ENCODE measurements at regions not wholly inside any gene's neighbourhood (a gene's known extent, or its start where the extent isn't known, plus 50 kb on each side); places are given as distances from the start of the nearest gene placed in this dataset.

DNA sequence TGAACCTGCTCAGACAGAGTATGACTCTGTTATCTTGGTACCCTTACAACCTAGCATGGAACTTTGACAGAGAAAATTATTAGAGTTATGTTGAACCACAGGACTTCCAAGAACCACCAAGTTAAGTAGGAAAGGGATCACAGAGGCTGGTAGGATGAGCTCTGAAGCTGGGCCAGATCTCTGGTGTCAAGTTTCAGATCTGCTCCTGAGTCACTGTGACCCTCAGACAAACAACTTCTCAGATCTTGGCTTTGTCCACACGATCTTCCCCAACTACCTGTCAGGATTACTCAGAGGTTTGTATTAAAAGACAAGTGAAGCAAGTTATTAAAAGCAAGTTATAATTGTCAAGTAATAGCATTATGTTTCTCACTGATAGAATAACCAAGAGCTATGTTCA is 189.0 kb downstream of the SEC61B start:
- DNase-seq (ENCODE audit: low read depth): no peak
- H3K4me3 ChIP-seq (ENCODE audit: low read depth, low read length): no peak overlapping the region
- no peak for TF ChIP-seq CTCF (IDR thresholded peaks at IDR 0.05; ENCODE audit: control insufficient read depth, extremely low read depth, insufficient read depth)

- TF ChIP-seq CTCF (IDR thresholded peaks at IDR 0.05; ENCODE audit: control insufficient read depth, extremely low read depth, insufficient read depth): no peak
- no peak for DNase-seq (ENCODE audit: low read depth)
- no peak overlapping the region for H3K4me3 ChIP-seq (ENCODE audit: low read depth, low read length)
Observed at GRCh38 chr9:99411479-99412115, 189.5 kb downstream of the SEC61B start.

- no peak overlapping the region for H3K4me3 ChIP-seq (ENCODE audit: low read depth, low read length)
- no peak for DNase-seq (ENCODE audit: low read depth)
- TF ChIP-seq CTCF (IDR thresholded peaks at IDR 0.05; ENCODE audit: control insufficient read depth, extremely low read depth, insufficient read depth): no peak
Observed at GRCh38 chr9:99412606-99413005, 190.5 kb downstream of the SEC61B start.

GRCh38 chr9:99414321-99414720 is 192.2 kb downstream of the SEC61B start:
- no peak for TF ChIP-seq CTCF (IDR thresholded peaks at IDR 0.05; ENCODE audit: control insufficient read depth, extremely low read depth, insufficient read depth)
- DNase-seq (ENCODE audit: low read depth): no peak
- no peak overlapping the region for H3K4me3 ChIP-seq (ENCODE audit: low read depth, low read length)

- DNase-seq (ENCODE audit: low read depth): no peak
- H3K4me3 ChIP-seq (ENCODE audit: low read depth, low read length): no peak overlapping the region
- TF ChIP-seq CTCF (IDR thresholded peaks at IDR 0.05; ENCODE audit: control insufficient read depth, extremely low read depth, insufficient read depth): no peak
Observed at GRCh38 chr9:99415606-99416005, 193.5 kb downstream of the SEC61B start.

GRCh38 chr9:99416007-99416406 is 193.9 kb downstream of the SEC61B start:
- TF ChIP-seq CTCF (IDR thresholded peaks at IDR 0.05; ENCODE audit: control insufficient read depth, extremely low read depth, insufficient read depth): no peak
- no peak overlapping the region for H3K4me3 ChIP-seq (ENCODE audit: low read depth, low read length)
- DNase-seq (ENCODE audit: low read depth): no peak

DNA sequence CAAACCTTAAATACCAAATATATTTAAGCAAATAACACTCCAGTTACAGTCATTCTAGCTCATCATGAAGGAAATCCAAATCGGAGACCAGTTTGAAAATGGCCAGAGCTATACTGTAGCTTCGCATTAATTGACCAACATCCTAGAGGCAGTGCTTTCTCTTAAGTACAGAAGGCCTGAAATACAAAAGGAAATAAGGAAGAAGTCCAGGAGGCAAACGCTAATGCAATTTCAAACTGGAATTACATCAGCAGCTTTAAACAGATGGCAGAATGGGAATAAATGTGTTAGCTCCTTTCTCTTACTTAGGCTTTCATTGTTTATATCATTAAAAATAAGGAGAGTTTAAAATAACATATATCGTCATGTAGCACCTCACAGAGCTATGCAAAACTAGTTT is 197.0 kb downstream of the SEC61B start:
- H3K4me3 ChIP-seq (ENCODE audit: low read depth, low read length): no peak overlapping the region
- no peak for DNase-seq (ENCODE audit: low read depth)
- TF ChIP-seq CTCF (IDR thresholded peaks at IDR 0.05; ENCODE audit: control insufficient read depth, extremely low read depth, insufficient read depth): no peak
